Sigmoid colon (tissue), 4 donors: ENCODE measurements at regions not wholly inside any gene's neighbourhood (a gene's known extent, or its start where the extent isn't known, plus 50 kb on each side); places are given as distances from the start of the nearest gene placed in this dataset.

ENCODE experiments used
- CTCF ChIP-seq, 4 experiments: fragments of 450-650 bp in 3 of 4; fragments of 200-600 bp in 1 of 4; IDR thresholded peaks; one replicate each; pipeline ENCODE4 v1.5.1; 2016 to 2019; ENCODE audit warnings: antibody characterized with exemption in 4 of 4, mild to moderate bottlenecking in 3 of 4, moderate library complexity in 2 of 4
- EP300 ChIP-seq, 4 donors: sonication (generic); formaldehyde crosslinking; IDR thresholded peaks; one replicate each; pipeline ENCODE4 v1.6.1; 2017; ENCODE audit warnings: antibody characterized with exemption in 4 of 4
- POLR2AphosphoS5 ChIP-seq, 4 donors: sonication (generic); formaldehyde crosslinking; IDR thresholded peaks; one replicate each; pipeline ENCODE4 v1.6.1; 2017; ENCODE audit warnings: antibody characterized with exemption in 4 of 4

GRCh38 chr10:125294109-125294508 lies 133.7 kb upstream of the CTBP2 start:
- TF ChIP-seq CTCF (IDR thresholded peaks at IDR 0.05) = no peak
- no peak for TF ChIP-seq EP300 (IDR thresholded peaks at IDR 0.05)
- no peak for TF ChIP-seq POLR2AphosphoS5 (IDR thresholded peaks at IDR 0.05)
